ENCODE measurements at regions not wholly inside any gene's neighbourhood (a gene's known extent, or its start where the extent isn't known, plus 50 kb on each side); places are given as distances from the start of the nearest gene placed in this dataset.

- no peak for DNase-seq
- H3K4me3 Mint-ChIP-seq (ENCODE audit: unreplicated experiment): no peak overlapping the region
- H3K9me3 Mint-ChIP-seq (ENCODE audit: unreplicated experiment): peaks cover 8% of the 10 kb centered on the region
- no peaks in the 10 kb centered on the region for H3K36me3 Mint-ChIP-seq (ENCODE audit: unreplicated experiment)
- peaks cover 6% of the 10 kb centered on the region for H3K4me1 Mint-ChIP-seq (ENCODE audit: low read depth, unreplicated experiment)
- H3K27me3 Mint-ChIP-seq (ENCODE audit: unreplicated experiment): peaks cover 2% of the 10 kb centered on the region
- H3K27ac Mint-ChIP-seq (ENCODE audit: unreplicated experiment): no peak overlapping the region
- TF ChIP-seq CTCF (IDR thresholded peaks at IDR 0.05; ENCODE audit: partially characterized antibody, unreplicated experiment): no peak
These were observed 146.1 kb downstream of the SHOX start for GRCh38 chrX:776529-777230.

- H3K36me3 Mint-ChIP-seq (ENCODE audit: unreplicated experiment): no peaks in the 10 kb centered on the region
- H3K27ac Mint-ChIP-seq (ENCODE audit: unreplicated experiment): no peak overlapping the region
- H3K27me3 Mint-ChIP-seq (ENCODE audit: unreplicated experiment): no peaks in the 10 kb centered on the region
- H3K4me1 Mint-ChIP-seq (ENCODE audit: low read depth, unreplicated experiment): peaks cover 2% of the 10 kb centered on the region
- no peak overlapping the region for H3K4me3 Mint-ChIP-seq (ENCODE audit: unreplicated experiment)
- TF ChIP-seq CTCF (IDR thresholded peaks at IDR 0.05; ENCODE audit: partially characterized antibody, unreplicated experiment): no peak
- no peak for DNase-seq
- H3K9me3 Mint-ChIP-seq (ENCODE audit: unreplicated experiment): peaks cover 10% of the 10 kb centered on the region
These were observed 145.5 kb downstream of the SHOX start for GRCh38 chrX:776061-776460.

GRCh38 chrX:774536-774935 is 143.9 kb downstream of the SHOX start:
- no peak for DNase-seq
- Mint-ChIP-seq H3K27me3 (ENCODE audit: unreplicated experiment) (no peaks in the 10 kb centered on the region), H3K36me3 (ENCODE audit: unreplicated experiment) (no peaks in the 10 kb centered on the region), H3K4me1 (ENCODE audit: low read depth, unreplicated experiment) (peaks cover 8% of the 10 kb centered on the region), H3K4me3 (ENCODE audit: unreplicated experiment) (no peak overlapping the region), H3K9me3 (ENCODE audit: unreplicated experiment) (peaks cover 11% of the 10 kb centered on the region), H3K27ac (ENCODE audit: unreplicated experiment) (no peak overlapping the region)
- TF ChIP-seq CTCF (IDR thresholded peaks at IDR 0.05; ENCODE audit: partially characterized antibody, unreplicated experiment): no peak

- Mint-ChIP-seq H3K36me3 (ENCODE audit: unreplicated experiment) (no peaks in the 10 kb centered on the region), H3K4me1 (ENCODE audit: low read depth, unreplicated experiment) (peaks cover 11% of the 10 kb centered on the region), H3K9me3 (ENCODE audit: unreplicated experiment) (peaks cover 12% of the 10 kb centered on the region), H3K27me3 (ENCODE audit: unreplicated experiment) (no peaks in the 10 kb centered on the region), H3K27ac (ENCODE audit: unreplicated experiment) (no peak overlapping the region), H3K4me3 (ENCODE audit: unreplicated experiment) (no peak overlapping the region)
- no peak for DNase-seq
- TF ChIP-seq CTCF (IDR thresholded peaks at IDR 0.05; ENCODE audit: partially characterized antibody, unreplicated experiment): no peak
These were observed 142.9 kb downstream of the SHOX start for GRCh38 chrX:773292-774025.

GRCh38 chrX:771536-771935 is 140.9 kb downstream of the SHOX start:
- H3K9me3 Mint-ChIP-seq (ENCODE audit: unreplicated experiment): peaks cover 17% of the 10 kb centered on the region

More at GRCh38 chrX:771536-771935, 140.9 kb downstream of the SHOX start:
- H3K27ac Mint-ChIP-seq (ENCODE audit: unreplicated experiment): no peak overlapping the region
- no peak overlapping the region for H3K4me3 Mint-ChIP-seq (ENCODE audit: unreplicated experiment)
- H3K27me3 Mint-ChIP-seq (ENCODE audit: unreplicated experiment): peaks cover 2% of the 10 kb centered on the region
- H3K36me3 Mint-ChIP-seq (ENCODE audit: unreplicated experiment): no peaks in the 10 kb centered on the region
- no peak for DNase-seq
- no peak for TF ChIP-seq CTCF (IDR thresholded peaks at IDR 0.05; ENCODE audit: partially characterized antibody, unreplicated experiment)
- H3K4me1 Mint-ChIP-seq (ENCODE audit: low read depth, unreplicated experiment): peaks cover 15% of the 10 kb centered on the region

Data from glutamatergic neuron (in vitro differentiated cells).